ENCODE measurements at regions not wholly inside any gene's neighbourhood (a gene's known extent, or its start where the extent isn't known, plus 50 kb on each side); places are given as distances from the start of the nearest gene placed in this dataset.

DNA sequence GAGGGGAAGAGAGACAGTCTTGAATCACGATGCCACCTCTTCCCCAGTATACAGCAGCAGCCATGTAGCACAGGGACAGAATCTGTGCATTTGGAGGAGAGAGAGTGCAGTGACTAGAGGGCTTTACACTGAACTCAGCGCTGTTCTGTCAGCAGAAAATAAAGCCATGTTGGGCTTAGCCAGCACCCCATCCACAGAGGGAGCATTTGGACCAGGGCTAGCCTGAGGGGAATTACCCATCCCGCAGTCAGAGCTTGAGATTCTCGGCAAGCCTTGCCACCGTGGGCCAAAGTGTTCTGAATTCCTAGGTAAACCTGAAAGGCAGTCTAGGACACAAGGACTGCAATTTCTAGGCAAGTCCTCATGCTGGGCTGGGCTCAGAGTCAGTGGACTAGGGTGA, 120.4 kb upstream of the CNOT2 start:
- TF ChIP-seq, protein P1, sequence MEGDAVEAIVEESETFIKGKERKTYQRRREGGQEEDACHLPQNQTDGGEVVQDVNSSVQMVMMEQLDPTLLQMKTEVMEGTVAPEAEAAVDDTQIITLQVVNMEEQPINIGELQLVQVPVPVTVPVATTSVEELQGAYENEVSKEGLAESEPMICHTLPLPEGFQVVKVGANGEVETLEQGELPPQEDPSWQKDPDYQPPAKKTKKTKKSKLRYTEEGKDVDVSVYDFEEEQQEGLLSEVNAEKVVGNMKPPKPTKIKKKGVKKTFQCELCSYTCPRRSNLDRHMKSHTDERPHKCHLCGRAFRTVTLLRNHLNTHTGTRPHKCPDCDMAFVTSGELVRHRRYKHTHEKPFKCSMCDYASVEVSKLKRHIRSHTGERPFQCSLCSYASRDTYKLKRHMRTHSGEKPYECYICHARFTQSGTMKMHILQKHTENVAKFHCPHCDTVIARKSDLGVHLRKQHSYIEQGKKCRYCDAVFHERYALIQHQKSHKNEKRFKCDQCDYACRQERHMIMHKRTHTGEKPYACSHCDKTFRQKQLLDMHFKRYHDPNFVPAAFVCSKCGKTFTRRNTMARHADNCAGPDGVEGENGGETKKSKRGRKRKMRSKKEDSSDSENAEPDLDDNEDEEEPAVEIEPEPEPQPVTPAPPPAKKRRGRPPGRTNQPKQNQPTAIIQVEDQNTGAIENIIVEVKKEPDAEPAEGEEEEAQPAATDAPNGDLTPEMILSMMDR (IDR thresholded peaks at IDR 0.05): no peak
- no peak for TF ChIP-seq POLR2A (IDR thresholded peaks at IDR 0.05)

All from breast epithelium (tissue), 3 donors.